Kidney epithelial cell (primary cell): ENCODE measurements at regions not wholly inside any gene's neighbourhood (a gene's known extent, or its start where the extent isn't known, plus 50 kb on each side); places are given as distances from the start of the nearest gene placed in this dataset.
A peak's percentile ranks its signal among the peaks of the same experiment; 100 is the strongest.

Source experiments
- DNase-seq: peaks from one replicate; pipeline ENCODE4 v3.0.0-alpha.2; 2010; ENCODE audit warnings: low read depth
- H3K27me3 ChIP-seq: 2 replicates; pipeline ENCODE4 v1.6.0; 2011; ENCODE audit warnings: low read length; ENCODE audit not compliant: control insufficient read depth, insufficient read depth
- H3K36me3 ChIP-seq: 2 replicates; pipeline ENCODE4 v1.5.1; 2011; ENCODE audit warnings: low read length; ENCODE audit not compliant: control insufficient read depth, insufficient read depth
- H3K4me3 ChIP-seq: 2 replicates; pipeline ENCODE4 v1.5.1; 2011; ENCODE audit warnings: low read depth, mild to moderate bottlenecking, control low read depth, low read length
- CTCF ChIP-seq: IDR thresholded peaks from 2 replicates; pipeline ENCODE4 v1.5.1; 2011; ENCODE audit warnings: mild to moderate bottlenecking, moderate library complexity, low read length, control low read depth, inconsistent platforms; ENCODE audit not compliant: insufficient read depth, poor library complexity, severe bottlenecking

- Histone ChIP-seq H3K27me3 (no peaks in the 10 kb centered on the region), H3K36me3 (no peaks in the 10 kb centered on the region), H3K4me3 (no peak overlapping the region)
- DNase-seq, result no peak
- no peak for TF ChIP-seq CTCF
These were observed 69.9 kb upstream of the SIPA1L2 start for GRCh38 chr1:232699814-232700213.

DNA sequence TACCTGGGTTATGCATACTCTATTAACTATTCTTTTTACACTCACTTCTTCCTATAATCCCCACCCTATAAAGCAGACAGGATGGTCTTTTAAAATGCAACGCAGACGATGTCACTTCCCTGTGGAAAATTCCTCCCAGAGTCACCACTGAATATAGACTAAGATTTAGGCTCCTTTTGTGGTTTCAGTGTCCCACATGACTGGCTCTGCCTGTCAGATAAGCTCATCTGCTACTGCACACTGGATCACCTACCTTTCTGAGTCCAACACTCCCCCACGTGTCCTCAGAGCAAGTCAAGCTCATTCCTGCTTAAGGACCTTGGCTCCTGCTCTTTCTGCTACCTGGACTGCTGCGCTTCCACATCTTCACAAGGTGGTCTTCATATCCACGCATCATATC is 73.0 kb upstream of the SIPA1L2 start:
- Histone ChIP-seq H3K36me3 (no peaks in the 10 kb centered on the region), H3K27me3 (no peaks in the 10 kb centered on the region), H3K4me3 (no peak overlapping the region)
- no peak for DNase-seq
- TF ChIP-seq CTCF, result no peak

DNA sequence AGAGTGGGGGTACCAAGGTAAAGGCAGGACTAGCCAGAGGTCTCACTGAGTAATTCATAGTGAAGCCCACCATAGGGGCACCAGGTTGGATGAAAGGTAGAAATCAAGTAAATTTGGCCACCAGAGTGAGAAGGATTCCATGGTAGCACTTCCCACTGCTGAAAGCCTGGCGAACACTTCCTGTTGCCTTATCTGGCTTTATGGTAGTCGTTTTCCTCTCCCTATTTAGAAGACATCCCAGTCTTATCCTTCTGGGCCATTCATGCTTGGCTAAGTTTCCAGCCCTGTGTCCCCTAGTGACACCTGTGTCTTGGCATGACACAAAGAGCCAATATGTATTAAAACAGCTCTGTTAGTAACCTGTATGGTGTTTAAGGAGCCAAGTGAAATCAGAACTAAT is 74.3 kb upstream of the SIPA1L2 start:
- Histone ChIP-seq H3K4me3 (no peak overlapping the region), H3K27me3 (no peaks in the 10 kb centered on the region), H3K36me3 (no peaks in the 10 kb centered on the region)
- DNase-seq, result no peak
- TF ChIP-seq CTCF, result no peak

DNA sequence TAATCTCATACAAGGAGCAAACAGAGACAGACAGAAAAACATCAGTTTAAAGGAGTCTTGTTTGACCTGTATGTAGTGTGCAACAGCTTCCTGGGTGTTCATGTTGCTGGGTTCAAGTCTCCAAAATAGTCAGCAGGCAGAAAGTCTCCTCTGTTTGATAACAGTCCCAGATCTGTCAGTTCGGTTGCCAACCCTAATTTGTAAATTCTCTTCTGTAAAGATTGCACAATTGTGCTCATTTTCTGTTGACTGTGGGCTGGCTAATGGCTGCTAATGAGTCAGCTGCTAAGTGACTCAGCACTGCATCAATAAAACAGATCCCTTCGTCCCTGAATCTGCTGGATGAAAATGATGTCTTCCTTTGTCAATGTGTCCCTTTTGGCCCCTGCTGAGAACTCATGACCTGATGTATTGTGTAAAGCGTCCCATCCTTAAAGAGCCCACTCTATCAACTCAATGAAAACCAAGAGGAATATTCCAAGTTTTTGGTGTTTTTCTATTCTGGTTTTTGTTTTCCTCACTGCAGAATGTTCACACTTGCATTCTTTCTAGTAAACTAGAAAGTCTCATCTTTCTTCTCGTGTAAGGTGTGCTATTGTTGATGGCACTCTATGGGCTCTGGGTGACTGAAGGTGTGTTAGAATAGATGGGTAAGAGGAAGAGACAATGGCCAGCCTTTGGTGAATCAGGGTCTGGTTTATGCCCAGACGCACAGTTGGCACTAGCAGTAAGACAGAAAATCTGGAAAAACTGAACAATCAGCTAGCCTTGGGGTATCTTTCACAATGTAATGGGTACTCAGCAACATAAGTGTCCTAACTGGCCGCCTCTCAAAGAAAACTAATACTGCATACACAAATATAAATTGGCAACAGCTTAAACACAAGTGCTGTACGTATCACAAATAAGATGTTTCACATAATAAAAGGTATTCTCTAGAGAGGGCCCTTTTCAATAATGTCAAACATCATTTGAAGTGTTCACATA is 75.1 kb upstream of the SIPA1L2 start:
- TF ChIP-seq CTCF, result no peak
- no peak overlapping the region for H3K4me3 ChIP-seq
- no peaks in the 10 kb centered on the region for H3K36me3 ChIP-seq
- H3K27me3 ChIP-seq, result no peaks in the 10 kb centered on the region
- DNase-seq, result peak; percentile 69

DNA sequence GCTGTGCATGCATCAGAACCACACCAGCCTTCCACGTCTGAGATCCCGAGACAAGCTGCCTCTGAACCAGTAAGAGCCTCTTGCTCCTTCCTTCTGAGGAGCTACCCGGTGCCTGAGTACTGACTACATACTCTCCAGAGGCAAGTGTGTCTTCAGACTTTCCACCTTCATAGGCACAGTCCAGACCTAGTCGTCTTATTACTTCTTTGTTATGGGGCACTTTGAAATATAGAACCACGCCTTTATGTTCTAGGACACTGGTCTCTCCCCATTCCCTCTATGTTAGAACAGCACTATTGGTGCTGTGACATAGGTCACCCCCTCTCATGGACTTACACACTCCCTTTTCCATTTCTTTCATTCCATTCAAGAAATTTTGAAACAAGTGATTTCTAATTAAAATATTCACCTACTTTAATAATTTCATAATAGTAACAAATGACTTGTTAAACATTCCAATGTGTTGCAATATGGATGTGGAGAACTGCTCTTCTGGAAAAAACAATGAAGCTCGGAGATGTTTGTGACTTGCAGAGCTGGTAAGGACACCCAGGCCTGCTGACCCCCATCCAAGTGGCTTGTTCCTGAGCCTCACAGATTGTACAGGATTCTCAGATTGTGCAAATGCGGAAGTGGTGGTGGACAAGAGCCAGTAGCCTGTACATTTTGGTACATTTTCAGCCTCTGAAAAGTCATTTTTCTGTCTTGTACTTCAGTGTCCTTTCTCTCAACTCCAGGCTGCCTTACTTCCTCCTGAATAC is 76.1 kb upstream of the SIPA1L2 start:
- Histone ChIP-seq H3K36me3 (no peaks in the 10 kb centered on the region), H3K4me3 (no peak overlapping the region), H3K27me3 (no peaks in the 10 kb centered on the region)
- DNase-seq, result no peak
- TF ChIP-seq CTCF, result no peak
